Testis (tissue), 2 donors: ENCODE measurements at regions not wholly inside any gene's neighbourhood (a gene's known extent, or its start where the extent isn't known, plus 50 kb on each side); places are given as distances from the start of the nearest gene placed in this dataset.

Experiments
- DNase-seq: peaks from one replicate; pipeline ENCODE4 v3.0.0-alpha.2; 2019
- H3K27ac ChIP-seq, 2 donors: fragments of 200-600 bp; sonication (generic); one replicate each; pipeline ENCODE4 v1.5.1; 2019
- H3K27me3 ChIP-seq: fragments of 200-600 bp; sonication (generic); one replicate; pipeline ENCODE4 v1.5.1; 2019
- H3K36me3 ChIP-seq: fragments of 200-600 bp; sonication (generic); one replicate; pipeline ENCODE4 v1.5.1; 2017; ENCODE audit warnings: low read depth; ENCODE audit errors: missing control alignments
- H3K4me1 ChIP-seq: fragments of 200-600 bp; sonication (generic); one replicate; pipeline ENCODE4 v1.5.1; 2019
- H3K4me3 ChIP-seq, 2 donors: fragments of 200-600 bp; sonication (generic); one replicate each; pipeline ENCODE4 v1.5.1; 2017 to 2019
- H3K9me3 ChIP-seq: fragments of 200-600 bp; sonication (generic); one replicate; pipeline ENCODE4 v1.5.1; 2017
- CTCF ChIP-seq, 3 experiments: fragments of 450-650 bp in 2 of 3; fragments of 200-600 bp in 1 of 3; sonication (generic) in 1 of 3; IDR thresholded peaks; one replicate each; pipeline ENCODE4 v1.5.1; 2016 to 2019; ENCODE audit warnings: antibody characterized with exemption in 3 of 3, mild to moderate bottlenecking in 2 of 3, moderate library complexity in 1 of 3
- POLR2A ChIP-seq: fragments of 450-650 bp; IDR thresholded peaks from one replicate; pipeline ENCODE4 v1.6.1; 2017; ENCODE audit warnings: antibody characterized with exemption, mild to moderate bottlenecking, moderate library complexity
- WGBS, 2 donors: methylation state at CpG; one replicate each; pipeline ENCODE4 v1.1.5; 2018; 5-methylcytosine and 5-hydroxymethylcytosine counted together
- intact Hi-C: fragments of 100-400 bp; cut with DNase I; formaldehyde crosslinking; loops from one replicate; pipeline ENCODE4 v1.15.1; 2023; ENCODE audit warnings: low total_unique reads

GRCh38 chr12:89899651-89900050, 191.0 kb upstream of the ATP2B1 start:
- TF ChIP-seq CTCF (IDR thresholded peaks at IDR 0.05) (no peak), POLR2A (no peak)
- no peak for DNase-seq
- Histone ChIP-seq H3K4me1 (peaks cover 9% of the 10 kb centered on the region), H3K27me3 (no peaks in the 10 kb centered on the region), H3K36me3 (no peaks in the 10 kb centered on the region), H3K27ac (no peak overlapping the region), H3K9me3 (no peaks in the 10 kb centered on the region), H3K4me3 (no peak overlapping the region)
- intact Hi-C loops, result no loop called here
- WGBS, 2 donors, result 75 to 85% methylated on average over 2 of the region's 2 CpGs

GRCh38 chr12:89895591-89895990, 187.0 kb upstream of the ATP2B1 start:
- H3K4me3 ChIP-seq, result no peak overlapping the region
- intact Hi-C loops, result no loop called here
- no peak for DNase-seq
- H3K9me3 ChIP-seq, result no peaks in the 10 kb centered on the region
- no peaks in the 10 kb centered on the region for H3K4me1 ChIP-seq
- TF ChIP-seq CTCF (IDR thresholded peaks at IDR 0.05), result no peak
- TF ChIP-seq POLR2A, result no peak
- WGBS, 2 donors, result 72 to 83% methylated on average over 2 of the region's 2 CpGs
- no peak overlapping the region for H3K27ac ChIP-seq
- H3K27me3 ChIP-seq, result no peaks in the 10 kb centered on the region
- no peaks in the 10 kb centered on the region for H3K36me3 ChIP-seq

GRCh38 chr12:89895101-89895500, 186.5 kb upstream of the ATP2B1 start:
- 82 to 89% methylated on average over 5 of the region's 5 CpGs for WGBS, 2 donors
- H3K4me1 ChIP-seq, result no peaks in the 10 kb centered on the region

GRCh38 chr12:89893972-89894706, 185.5 kb upstream of the ATP2B1 start:
- 87 to 95% methylated on average over 1 of the region's 1 CpG for WGBS, 2 donors
- H3K36me3 ChIP-seq, result no peaks in the 10 kb centered on the region
- H3K4me1 ChIP-seq, result no peaks in the 10 kb centered on the region
- intact Hi-C loops, result no loop called here
- no peak for DNase-seq
- no peaks in the 10 kb centered on the region for H3K27me3 ChIP-seq
- no peak overlapping the region for H3K4me3 ChIP-seq
- TF ChIP-seq CTCF (IDR thresholded peaks at IDR 0.05) (no peak), POLR2A (no peak)
- no peaks in the 10 kb centered on the region for H3K9me3 ChIP-seq
- no peak overlapping the region for H3K27ac ChIP-seq

More at GRCh38 chr12:89895101-89895500, 186.5 kb upstream of the ATP2B1 start:
- no peaks in the 10 kb centered on the region for H3K36me3 ChIP-seq
- no peaks in the 10 kb centered on the region for H3K9me3 ChIP-seq
- intact Hi-C loops, result no loop called here
- no peak for DNase-seq
- no peak for TF ChIP-seq POLR2A
- TF ChIP-seq CTCF (IDR thresholded peaks at IDR 0.05), result no peak
- no peak overlapping the region for H3K27ac ChIP-seq
- no peak overlapping the region for H3K4me3 ChIP-seq
- no peaks in the 10 kb centered on the region for H3K27me3 ChIP-seq

GRCh38 chr12:89892436-89892835, 183.8 kb upstream of the ATP2B1 start:
- no peaks in the 10 kb centered on the region for H3K36me3 ChIP-seq
- TF ChIP-seq CTCF (IDR thresholded peaks at IDR 0.05), result no peak
- no peak for TF ChIP-seq POLR2A
- DNase-seq, result no peak
- no peaks in the 10 kb centered on the region for H3K9me3 ChIP-seq
- no peak overlapping the region for H3K27ac ChIP-seq
- no peaks in the 10 kb centered on the region for H3K27me3 ChIP-seq
- intact Hi-C loops, result no loop called here
- H3K4me3 ChIP-seq, result no peak overlapping the region
- H3K4me1 ChIP-seq, result no peaks in the 10 kb centered on the region
